ENCODE measurements at regions not wholly inside any gene's neighbourhood (a gene's known extent, or its start where the extent isn't known, plus 50 kb on each side); places are given as distances from the start of the nearest gene placed in this dataset.
A peak's percentile ranks its signal among the peaks of the same experiment; 100 is the strongest.

DNA sequence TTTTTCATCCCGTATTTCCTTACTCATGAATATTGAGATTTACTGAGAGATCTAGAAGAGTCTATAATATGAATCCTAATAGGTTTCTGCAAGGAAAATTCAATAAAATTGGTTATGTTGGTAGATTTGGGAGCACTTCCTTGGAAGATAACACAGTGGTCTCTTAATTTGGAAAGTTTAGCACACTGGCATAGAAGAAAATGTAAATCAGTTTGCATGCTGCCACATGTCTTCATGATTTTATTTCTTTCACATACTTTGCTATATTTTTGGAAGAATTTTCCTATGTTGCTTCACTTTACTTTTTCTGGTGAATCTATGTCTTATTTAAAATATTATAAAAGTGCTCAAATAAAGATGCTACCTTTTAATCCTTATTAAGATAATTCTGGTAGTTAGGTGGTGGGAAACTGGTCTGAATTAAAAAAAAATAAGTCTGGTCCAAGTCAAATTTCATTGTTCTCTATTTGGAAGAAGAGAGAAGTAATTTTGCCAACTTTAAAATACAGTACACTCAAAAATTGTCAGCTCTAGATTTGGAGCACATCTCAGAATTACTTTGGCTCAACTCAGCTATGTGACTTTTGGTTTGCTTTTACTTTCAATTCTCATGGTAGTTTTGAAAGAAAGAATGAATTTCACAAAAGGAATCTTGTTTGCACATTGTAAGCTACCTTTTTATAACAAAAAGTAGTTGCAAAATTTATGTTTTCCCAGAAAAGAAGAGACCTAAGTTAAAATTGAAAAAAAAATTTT lies 197.3 kb downstream of the CENPW start:
- TF ChIP-seq, protein P1, sequence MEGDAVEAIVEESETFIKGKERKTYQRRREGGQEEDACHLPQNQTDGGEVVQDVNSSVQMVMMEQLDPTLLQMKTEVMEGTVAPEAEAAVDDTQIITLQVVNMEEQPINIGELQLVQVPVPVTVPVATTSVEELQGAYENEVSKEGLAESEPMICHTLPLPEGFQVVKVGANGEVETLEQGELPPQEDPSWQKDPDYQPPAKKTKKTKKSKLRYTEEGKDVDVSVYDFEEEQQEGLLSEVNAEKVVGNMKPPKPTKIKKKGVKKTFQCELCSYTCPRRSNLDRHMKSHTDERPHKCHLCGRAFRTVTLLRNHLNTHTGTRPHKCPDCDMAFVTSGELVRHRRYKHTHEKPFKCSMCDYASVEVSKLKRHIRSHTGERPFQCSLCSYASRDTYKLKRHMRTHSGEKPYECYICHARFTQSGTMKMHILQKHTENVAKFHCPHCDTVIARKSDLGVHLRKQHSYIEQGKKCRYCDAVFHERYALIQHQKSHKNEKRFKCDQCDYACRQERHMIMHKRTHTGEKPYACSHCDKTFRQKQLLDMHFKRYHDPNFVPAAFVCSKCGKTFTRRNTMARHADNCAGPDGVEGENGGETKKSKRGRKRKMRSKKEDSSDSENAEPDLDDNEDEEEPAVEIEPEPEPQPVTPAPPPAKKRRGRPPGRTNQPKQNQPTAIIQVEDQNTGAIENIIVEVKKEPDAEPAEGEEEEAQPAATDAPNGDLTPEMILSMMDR (IDR thresholded peaks at IDR 0.05): no peak

GRCh38 chr6:126539022-126539421 lies 199.1 kb downstream of the CENPW start:
- TF ChIP-seq, protein P1 (IDR thresholded peaks at IDR 0.05): no peak

DNA sequence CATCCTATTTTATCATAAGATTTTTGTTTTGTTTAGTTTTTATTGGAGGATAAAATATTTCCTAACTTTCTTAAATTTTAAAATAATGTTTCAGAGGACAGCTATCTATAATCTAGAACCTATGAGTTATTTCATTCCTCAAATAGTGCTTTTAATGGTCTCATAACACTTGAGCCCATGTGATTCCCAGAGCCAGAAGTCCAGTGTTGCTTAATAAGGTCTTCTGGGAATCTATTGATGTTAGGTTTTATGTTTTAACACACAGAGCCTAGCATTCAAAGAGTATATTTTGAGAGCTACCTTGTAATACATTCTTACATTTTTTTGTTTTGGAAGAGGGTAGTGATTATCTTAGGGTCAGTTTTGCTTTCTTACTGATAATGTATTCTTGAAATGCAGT lies 200.2 kb downstream of the CENPW start:
- TF ChIP-seq, protein P1 (IDR thresholded peaks at IDR 0.05): no peak

DNA sequence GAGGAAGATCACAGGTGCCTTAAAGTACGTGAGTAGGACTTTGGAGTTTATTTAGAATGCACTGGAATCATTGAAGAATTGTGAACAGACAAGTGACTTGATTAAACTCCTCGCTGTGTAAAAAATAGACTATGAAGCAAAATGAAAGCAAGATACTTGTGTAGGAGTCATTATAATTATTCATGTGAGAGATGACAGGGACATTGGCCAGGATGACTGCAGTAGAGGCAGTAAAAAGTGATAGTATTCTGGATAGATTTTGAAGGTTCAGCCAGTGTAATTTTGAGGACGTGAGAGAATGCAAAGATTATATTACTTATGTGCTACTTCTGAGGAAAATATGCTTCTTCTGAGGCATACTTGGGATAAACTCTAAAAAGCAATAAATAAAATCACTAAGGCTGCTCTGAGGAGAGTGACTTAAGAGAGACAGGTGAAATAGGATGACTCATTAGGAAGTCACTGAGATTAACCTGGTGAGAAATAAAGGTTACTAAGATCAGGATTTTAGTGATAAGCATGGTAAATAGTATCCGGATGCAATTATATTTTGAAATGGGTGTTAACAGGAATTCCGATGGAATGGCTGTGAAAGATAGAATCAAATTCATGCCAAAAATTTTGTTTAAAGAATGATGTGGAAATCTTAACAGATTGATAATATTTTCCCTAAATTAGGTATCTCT lies 202.0 kb downstream of the CENPW start:
- TF ChIP-seq, protein P1 (IDR thresholded peaks at IDR 0.05): no peak

- TF ChIP-seq, protein P1 (IDR thresholded peaks at IDR 0.05): no peak
These were observed 206.7 kb downstream of the CENPW start for GRCh38 chr6:126546541-126547120.

GRCh38 chr6:126548300-126548699 lies 208.4 kb downstream of the CENPW start:
- TF ChIP-seq, protein P1 (IDR thresholded peaks at IDR 0.05): no peak

DNA sequence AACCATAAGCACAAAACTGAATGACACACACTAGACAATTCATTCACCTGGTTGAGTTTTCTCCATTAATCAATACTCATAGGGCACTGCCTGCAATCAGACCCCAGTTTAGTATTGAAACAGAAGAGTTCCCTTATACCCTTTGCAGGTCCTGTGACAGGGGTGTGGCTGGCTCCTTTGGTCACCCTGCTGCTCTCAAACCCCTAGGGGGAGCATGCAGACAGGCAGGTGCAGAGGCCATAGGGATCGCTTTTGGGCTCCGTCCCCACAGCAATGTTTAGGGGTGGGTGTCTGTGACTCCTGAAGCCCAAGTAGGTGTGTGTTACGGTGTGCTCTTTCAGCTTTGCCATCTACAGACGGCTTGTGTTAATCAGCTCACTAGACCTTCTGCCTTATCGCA lies 210.4 kb downstream of the CENPW start:
- TF ChIP-seq, protein P1 (IDR thresholded peaks at IDR 0.05): peak; percentile 19; the same call in 1 of the 2 replicates

Data from LNCAP (cell line).